ENCODE measurements at regions not wholly inside any gene's neighbourhood (a gene's known extent, or its start where the extent isn't known, plus 50 kb on each side); places are given as distances from the start of the nearest gene placed in this dataset.

DNA sequence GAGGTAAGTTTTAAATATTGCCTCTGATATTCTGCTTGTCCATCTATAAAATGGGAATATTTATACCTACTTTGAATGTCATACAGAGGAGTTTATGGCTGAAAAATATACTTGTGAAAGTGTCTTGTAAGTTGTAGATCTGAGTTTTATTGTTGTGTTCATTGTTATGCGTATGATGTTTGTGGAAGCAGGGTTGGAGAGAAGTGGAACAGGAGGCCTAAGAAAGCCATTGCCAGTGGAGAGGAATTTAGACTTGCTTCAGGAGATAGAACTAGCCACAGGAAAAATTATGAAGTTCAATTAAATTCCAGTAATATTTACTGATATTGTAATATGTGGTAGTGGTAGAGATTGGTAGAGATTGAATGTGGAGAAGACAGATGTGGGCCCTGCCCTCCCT lies 491.9 kb upstream of the FANCL start:
- TF ChIP-seq, protein P1, sequence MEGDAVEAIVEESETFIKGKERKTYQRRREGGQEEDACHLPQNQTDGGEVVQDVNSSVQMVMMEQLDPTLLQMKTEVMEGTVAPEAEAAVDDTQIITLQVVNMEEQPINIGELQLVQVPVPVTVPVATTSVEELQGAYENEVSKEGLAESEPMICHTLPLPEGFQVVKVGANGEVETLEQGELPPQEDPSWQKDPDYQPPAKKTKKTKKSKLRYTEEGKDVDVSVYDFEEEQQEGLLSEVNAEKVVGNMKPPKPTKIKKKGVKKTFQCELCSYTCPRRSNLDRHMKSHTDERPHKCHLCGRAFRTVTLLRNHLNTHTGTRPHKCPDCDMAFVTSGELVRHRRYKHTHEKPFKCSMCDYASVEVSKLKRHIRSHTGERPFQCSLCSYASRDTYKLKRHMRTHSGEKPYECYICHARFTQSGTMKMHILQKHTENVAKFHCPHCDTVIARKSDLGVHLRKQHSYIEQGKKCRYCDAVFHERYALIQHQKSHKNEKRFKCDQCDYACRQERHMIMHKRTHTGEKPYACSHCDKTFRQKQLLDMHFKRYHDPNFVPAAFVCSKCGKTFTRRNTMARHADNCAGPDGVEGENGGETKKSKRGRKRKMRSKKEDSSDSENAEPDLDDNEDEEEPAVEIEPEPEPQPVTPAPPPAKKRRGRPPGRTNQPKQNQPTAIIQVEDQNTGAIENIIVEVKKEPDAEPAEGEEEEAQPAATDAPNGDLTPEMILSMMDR (IDR thresholded peaks at IDR 0.05; ENCODE audit: low read depth, low read length), result no peak
- no peak overlapping the region for H3K4me3 ChIP-seq (ENCODE audit: low read depth, low read length)

DNA sequence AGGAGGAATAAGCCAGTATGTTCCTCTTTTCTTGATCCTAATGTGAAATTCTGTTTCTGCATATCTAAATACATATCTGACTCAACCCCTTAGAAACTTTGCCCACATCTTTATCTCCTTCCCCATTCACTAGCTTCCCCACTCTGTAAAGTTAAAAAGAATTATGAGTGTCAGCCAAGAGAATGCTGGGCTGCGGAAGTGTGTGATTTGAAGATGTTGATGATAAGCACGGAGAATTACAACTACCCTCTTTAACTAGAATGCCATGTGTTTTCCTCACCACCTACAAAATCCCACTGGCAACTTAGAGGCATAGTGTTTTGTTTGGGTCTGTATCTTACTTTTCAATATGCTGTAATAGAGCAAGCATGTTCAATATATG lies 490.4 kb upstream of the FANCL start:
- no peak overlapping the region for H3K4me3 ChIP-seq (ENCODE audit: low read depth, low read length)
- TF ChIP-seq, protein P1 (IDR thresholded peaks at IDR 0.05; ENCODE audit: low read depth, low read length), result no peak

DNA sequence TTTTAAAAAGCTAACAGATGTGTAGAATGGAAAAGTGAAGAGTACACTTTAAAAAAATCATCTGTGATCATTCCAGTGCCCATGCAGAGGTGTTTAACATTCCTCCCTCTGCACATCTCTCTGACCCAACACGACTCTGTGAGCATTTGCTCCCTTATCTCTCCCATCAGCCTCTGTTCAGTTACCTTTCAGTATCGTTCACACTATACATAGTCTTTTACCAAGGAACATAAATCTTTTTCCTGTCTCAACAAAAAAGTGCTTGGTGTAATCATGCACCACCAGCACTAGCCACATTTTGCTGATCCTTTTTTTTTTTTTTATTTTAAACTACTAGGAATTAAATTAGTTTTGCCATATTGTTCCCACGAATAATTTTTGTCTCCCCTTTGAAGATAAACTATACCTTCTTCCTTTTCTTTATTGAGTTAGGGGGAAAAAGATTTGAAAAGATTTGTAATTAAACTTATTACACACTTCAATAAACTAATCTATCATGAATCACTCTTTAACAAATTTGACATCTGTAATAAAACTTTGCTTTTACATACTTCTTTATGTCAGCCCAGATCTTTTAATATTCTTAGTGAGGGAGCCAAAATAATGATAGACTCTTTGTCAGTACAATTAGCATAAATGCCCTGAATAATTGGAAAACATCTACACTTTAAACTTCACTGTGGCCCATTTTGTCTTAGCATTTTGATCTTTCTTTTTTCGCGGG lies 489.8 kb upstream of the FANCL start:
- no peak overlapping the region for H3K4me3 ChIP-seq (ENCODE audit: low read depth, low read length)
- TF ChIP-seq, protein P1 (IDR thresholded peaks at IDR 0.05; ENCODE audit: low read depth, low read length), result no peak

DNA sequence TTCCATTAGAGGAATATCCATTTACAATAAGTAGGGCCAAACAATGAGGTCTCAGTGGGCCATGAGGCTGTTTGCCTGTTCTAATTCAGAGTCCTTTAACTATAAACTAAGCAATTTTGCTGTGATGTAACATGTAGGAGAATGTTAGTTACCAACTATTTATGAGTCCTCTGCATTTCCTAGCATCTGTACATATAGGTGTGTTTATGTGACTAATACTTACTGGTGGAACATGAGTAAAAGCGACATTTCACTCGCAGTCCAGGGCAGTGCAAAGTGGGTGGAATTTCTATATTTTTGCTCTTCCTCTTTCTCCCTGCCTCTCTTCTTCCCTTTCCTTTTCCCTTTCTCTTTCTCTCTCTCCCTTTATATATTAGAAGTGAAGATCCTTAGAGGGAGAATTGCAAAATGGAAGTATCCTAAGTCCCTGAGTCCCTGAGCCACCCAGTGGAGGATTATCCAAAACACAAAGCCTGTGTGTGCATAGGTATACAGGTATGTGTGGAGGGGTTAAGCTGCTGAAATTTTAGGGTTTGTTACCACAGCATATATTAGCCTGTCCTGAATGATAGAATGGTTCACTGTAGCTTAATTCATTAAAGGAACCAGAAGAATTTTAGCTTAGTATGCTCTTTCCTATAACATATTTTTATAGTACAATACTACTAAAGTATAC lies 487.0 kb upstream of the FANCL start:
- no peak overlapping the region for H3K4me3 ChIP-seq (ENCODE audit: low read depth, low read length)
- TF ChIP-seq, protein P1 (IDR thresholded peaks at IDR 0.05; ENCODE audit: low read depth, low read length), result no peak

DNA sequence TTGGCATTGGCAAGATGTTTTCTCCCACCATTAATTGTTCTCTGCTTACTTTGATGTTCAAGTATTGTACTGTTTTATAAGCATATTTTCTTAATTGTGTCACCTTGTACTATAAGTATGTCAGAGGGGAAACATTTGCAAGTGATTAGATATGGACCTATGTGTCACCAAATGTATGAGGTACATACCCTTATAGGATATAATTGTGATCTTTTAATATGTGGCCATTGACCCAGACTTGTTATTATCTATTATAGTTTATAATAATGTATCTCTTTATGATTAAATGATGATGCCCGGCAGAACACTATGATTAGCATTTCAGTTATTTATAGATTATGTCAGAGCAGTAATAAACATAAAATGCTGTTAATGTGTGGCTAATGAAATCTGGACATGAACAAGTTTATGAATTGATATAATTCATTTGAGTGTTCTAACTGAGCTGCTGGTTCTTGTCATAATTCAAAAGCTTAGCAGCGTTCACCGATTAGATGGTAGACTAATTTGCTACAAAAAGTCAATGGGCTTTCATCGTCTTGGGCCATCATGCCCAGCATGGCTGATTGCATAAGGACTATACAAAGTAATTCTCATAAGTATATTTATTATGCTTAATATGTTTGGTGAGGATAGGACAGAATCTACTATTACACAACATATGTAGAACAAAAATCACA lies 480.9 kb upstream of the FANCL start:
- TF ChIP-seq, protein P1 (IDR thresholded peaks at IDR 0.05; ENCODE audit: low read depth, low read length), result no peak
- no peak overlapping the region for H3K4me3 ChIP-seq (ENCODE audit: low read depth, low read length)

DNA sequence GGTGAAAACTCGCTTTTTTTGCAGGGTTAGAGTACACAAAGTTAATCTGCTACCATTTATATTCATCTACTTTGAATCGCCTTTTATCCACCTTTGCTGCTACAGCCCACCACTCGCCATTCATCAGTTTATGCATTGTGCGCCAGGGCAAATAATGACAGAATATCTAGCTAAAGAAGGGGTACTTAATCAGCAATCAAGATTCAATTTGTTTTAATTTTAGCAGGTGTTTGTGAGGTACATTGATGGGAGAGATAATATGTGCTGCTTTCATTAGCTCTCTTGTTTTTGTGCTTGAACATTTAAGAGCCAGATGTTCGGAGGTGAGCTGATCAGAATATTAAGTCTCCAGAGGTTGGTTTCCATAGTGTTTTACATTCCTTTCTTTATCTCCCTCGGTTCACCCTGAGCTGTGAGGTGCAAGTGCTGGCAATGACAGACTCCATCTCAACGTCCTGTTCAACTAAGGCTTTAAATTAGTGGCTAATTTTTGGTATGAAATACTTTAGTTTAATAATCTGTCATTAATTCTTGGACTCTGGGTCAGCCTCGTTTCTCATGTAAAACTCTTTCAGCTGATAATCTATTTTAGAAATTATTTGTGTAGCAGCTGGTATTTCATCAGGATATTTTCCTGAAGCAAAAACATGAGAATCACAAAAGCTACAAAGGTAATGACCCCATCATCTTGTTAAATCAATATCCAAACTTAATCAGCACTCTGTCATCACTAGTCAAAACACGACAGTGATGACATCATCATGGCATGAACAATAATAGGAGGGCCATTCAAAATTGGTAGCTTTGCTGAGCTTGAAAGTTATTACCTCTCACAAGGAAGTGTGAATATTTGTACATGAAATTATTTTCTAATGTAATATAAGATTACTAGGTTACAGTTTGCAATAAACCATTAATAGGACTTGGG lies 479.9 kb upstream of the FANCL start:
- TF ChIP-seq, protein P1 (IDR thresholded peaks at IDR 0.05; ENCODE audit: low read depth, low read length), result no peak

More for the DNA sequence above, 479.9 kb upstream of the FANCL start:
- H3K4me3 ChIP-seq (ENCODE audit: low read depth, low read length), result no peak overlapping the region

Measured in WI38 (cell line).